Pancreas (tissue), 10 donors: ENCODE measurements at regions not wholly inside any gene's neighbourhood (a gene's known extent, or its start where the extent isn't known, plus 50 kb on each side); places are given as distances from the start of the nearest gene placed in this dataset.

Source experiments
- ATAC-seq, 4 donors: fragments of 200-7000 bp; cut with Tn5 transposase; one replicate each; pipeline versions ENCODE4 v1.8.0 to v1.9.1; 2020; ENCODE audit warnings: mild to moderate bottlenecking in 4 of 4, moderate library complexity in 4 of 4
- DNase-seq, 6 donors: peaks; one replicate each; pipeline ENCODE4 v3.0.0-alpha.2; 2020
- FAIRE-seq: peaks from 2 replicates; lab custom pipeline; 2012; peaks lifted over from hg19 to GRCh38; lab: Jason Lieb, UNC
- H3K27ac ChIP-seq, 4 donors: fragments of 200-600 bp; sonication (generic); 1 replicate in 3 of 4; 2 replicates in 1 of 4; pipeline versions ENCODE4 v1.5.0 to v1.8.0; 2020
- H3K27me3 ChIP-seq, 4 donors: fragments of 200-600 bp; one replicate each; pipeline ENCODE4 v1.8.0; 2021
- H3K36me3 ChIP-seq, 3 donors: fragments of 200-600 bp; sonication (generic) in 1 of 3; one replicate each; pipeline versions ENCODE4 v1.5.0 to v1.8.0; 2020 to 2021
- H3K4me1 ChIP-seq, 3 donors: fragments of 200-600 bp; one replicate each; pipeline ENCODE4 v1.8.0; 2021
- H3K4me3 ChIP-seq, 4 donors: fragments of 200-600 bp; sonication (generic) in 2 of 4; one replicate each; pipeline versions ENCODE4 v1.5.0 to v1.8.0; 2020 to 2021
- H3K9me3 ChIP-seq, 4 donors: fragments of 200-600 bp; one replicate each; pipeline ENCODE4 v1.8.0; 2021
- CTCF ChIP-seq, 4 donors: fragments of 200-600 bp; sonication (generic) in 3 of 4; IDR thresholded peaks; one replicate each; pipeline versions ENCODE4 v1.5.0 to v1.8.0; 2021; ENCODE audit warnings: antibody characterized with exemption in 4 of 4
- WGBS, 2 donors: extraction: QIAGEN DNeasy Blood & Tissue Kit; methylation state at CpG; one replicate each; pipeline ENCODE4 v1.1.7; 2013; 5-methylcytosine and 5-hydroxymethylcytosine counted together
- intact Hi-C, 3 donors: fragments of 100-400 bp; cut with DNase I; formaldehyde crosslinking; loops; one replicate each; pipeline versions ENCODE4 v1.11.1 to v1.14.2; 2022
- donor health status: healthy with polysubstance abuse.
- donor health status: DM: no; HTN: no; CAD: no; lungs with moderate emphysema.
- donor health status: DM: no; HTN: no; CAD: no.
- donor health status: control.
- donor health status: control.
- donor health status: Bipolar disorder and iron deficiency.
- donor health status: DM: yes; HTN: yes; CAD: no.
- donor health status: DM: no; HTN: no; CAD: no.
- donor health status: DM: no; HTN: no; CAD: no.
- donor health status: DM: yes; HTN: yes; CAD: no.

DNA sequence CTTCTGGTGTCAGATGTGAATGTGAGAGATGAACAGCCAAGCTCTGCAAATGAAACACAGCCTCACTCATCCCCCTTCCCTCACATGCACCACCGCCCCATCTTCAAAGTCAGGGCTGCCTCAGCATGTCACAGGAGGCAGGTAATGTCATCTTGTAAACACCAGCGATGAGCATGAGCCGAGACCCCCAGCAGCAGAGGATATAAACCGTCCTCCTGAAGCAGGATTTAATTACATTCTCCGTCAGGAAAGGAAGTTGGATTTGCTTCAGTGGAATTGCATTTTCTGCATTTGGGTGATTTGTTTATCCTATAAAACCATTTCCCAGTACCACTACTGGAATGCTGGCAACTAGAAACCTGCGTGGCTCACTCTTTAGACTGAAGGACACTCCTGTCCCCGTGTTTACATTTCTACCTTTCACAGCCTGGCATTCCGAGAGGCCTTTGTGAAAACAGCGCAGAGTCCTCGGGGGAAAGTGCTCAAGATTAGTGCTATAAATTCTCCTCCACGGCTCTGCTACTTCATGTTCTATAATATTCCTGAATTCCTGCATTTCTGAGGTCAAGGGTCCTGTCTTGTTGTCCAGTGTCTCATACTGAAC is 619.2 kb downstream of the IRS1 start:
- Histone ChIP-seq H3K27me3 (no peaks in the 10 kb centered on the region), H3K4me3 (no peak overlapping the region), H3K9me3 (no peaks in the 10 kb centered on the region), H3K27ac (no peak overlapping the region), H3K36me3 (no peaks in the 10 kb centered on the region), H3K4me1 (no peaks in the 10 kb centered on the region)
- DNase-seq (no peak), ATAC-seq (no peak), FAIRE-seq (no peak)
- TF ChIP-seq CTCF (IDR thresholded peaks at IDR 0.05), result no peak
- 47 to 48% methylated on average over 11 of the region's 11 CpGs for WGBS, 2 donors
- intact Hi-C loops, result no loop called here

DNA sequence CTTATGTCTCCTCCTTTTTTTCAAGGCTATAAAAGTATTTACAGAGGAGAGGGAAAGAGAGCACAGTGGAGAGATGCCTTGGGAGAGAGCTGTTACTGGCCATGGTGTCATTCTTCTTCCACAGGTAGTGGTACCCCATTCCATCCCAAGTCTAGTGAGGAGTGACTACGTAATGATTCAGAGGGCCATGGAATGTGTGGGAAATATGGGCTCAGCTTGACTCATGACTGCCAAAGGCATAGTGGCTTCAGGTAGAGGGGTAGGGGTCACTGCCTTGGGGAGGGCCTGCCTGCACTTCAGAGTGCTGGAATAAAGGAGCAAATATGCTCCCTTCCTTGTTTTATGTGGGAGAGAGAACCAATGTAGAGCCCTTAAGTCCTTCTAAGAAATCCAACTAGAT is 620.6 kb downstream of the IRS1 start:
- 93 to 96% methylated on average over 1 of the region's 1 CpG for WGBS, 2 donors
- no peaks in the 10 kb centered on the region for H3K9me3 ChIP-seq
- no peak overlapping the region for H3K4me3 ChIP-seq
- no peaks in the 10 kb centered on the region for H3K27me3 ChIP-seq
- H3K27ac ChIP-seq, result no peak overlapping the region
- FAIRE-seq (no peak), ATAC-seq (no peak), DNase-seq (no peak)
- no peaks in the 10 kb centered on the region for H3K36me3 ChIP-seq
- TF ChIP-seq CTCF (IDR thresholded peaks at IDR 0.05), result no peak
- intact Hi-C loops, result no loop called here
- H3K4me1 ChIP-seq, result no peaks in the 10 kb centered on the region

DNA sequence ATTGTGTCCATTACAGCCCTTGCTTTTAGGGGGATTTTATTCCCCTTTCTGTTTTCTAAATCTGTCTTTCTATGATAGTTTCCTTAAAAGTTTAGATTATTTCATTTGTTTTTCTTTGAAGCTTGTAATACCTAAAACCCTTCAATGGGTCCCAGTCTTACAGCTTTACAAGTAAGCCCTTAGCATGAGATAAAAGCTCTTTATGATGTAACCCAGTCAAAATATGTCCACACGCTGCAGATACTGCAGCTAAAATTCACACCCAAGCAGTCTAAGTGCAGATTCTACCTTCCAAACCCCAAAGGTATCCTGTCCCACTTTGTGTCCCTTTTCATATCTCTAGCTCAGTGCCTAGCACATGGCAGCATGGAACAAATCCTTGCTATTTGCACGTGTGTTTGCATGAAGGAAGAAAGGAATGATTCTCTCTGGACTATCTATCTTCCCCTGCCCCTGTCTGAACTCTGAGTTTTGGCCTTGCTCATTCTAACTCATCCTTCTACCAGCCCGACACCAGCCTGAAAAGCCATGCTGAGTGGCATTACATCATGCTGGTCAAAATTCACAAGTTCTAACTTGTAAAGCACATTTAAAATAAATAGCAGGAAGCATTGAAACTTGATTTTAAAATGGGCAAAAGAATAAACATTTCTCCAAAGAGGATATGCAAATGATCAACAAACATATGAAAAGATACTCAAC is 623.2 kb downstream of the IRS1 start:
- no peaks in the 10 kb centered on the region for H3K27me3 ChIP-seq
- DNase-seq (no peak), ATAC-seq (no peak), FAIRE-seq (no peak)
- no peak overlapping the region for H3K27ac ChIP-seq
- no peaks in the 10 kb centered on the region for H3K36me3 ChIP-seq
- no peaks in the 10 kb centered on the region for H3K4me1 ChIP-seq
- no peak for TF ChIP-seq CTCF (IDR thresholded peaks at IDR 0.05)
- no peak overlapping the region for H3K4me3 ChIP-seq
- intact Hi-C loops, result no loop called here
- H3K9me3 ChIP-seq, result no peaks in the 10 kb centered on the region
- WGBS, 2 donors, result 52 to 66% methylated on average over 3 of the region's 3 CpGs

DNA sequence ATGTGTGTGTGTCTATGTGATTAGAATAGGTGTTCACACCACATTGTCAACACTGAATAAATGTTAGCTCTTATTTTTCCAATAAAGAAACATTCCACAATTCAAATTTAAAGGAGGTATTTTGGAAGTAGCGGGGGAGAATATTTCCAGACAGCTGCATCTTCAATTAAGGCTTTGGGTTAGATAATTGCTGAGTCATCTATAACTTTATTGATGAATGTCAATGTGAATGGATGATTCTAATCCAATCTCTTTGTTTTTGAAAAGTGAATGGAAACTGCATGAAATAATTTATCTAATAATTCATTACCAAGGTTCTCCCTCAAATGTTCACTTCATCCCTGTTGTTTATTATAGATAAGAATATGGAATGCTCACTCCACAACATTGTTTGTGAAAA is 625.2 kb downstream of the IRS1 start:
- Histone ChIP-seq H3K27me3 (no peaks in the 10 kb centered on the region), H3K9me3 (no peaks in the 10 kb centered on the region), H3K4me3 (no peak overlapping the region), H3K36me3 (no peaks in the 10 kb centered on the region), H3K27ac (no peak overlapping the region), H3K4me1 (no peaks in the 10 kb centered on the region)
- intact Hi-C loops, result no loop called here
- WGBS, 2 donors, result 83 to 86% methylated on average over 1 of the region's 1 CpG
- no peak for TF ChIP-seq CTCF (IDR thresholded peaks at IDR 0.05)
- ATAC-seq (no peak), FAIRE-seq (no peak), DNase-seq (no peak)

DNA sequence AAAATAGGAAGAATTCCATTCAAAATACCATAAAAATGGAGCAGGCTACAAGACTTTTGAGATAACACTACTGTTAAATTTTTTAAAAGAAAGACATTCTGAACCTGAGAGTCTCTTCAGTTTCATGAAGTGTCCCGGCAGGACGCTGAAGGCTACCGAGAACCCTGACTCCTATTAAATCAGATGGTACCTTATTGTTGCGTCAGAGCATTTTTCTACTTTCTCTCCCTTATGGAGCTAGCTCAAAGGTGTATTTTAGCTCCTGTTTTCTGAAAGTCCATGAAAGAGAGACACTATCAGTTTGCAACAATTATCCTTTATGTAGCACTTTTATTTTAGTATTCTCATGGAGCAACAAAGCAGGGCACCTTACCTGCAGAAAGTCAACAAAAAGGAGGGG is 626.7 kb downstream of the IRS1 start:
- Histone ChIP-seq H3K36me3 (no peaks in the 10 kb centered on the region), H3K9me3 (no peaks in the 10 kb centered on the region), H3K4me3 (no peak overlapping the region), H3K4me1 (no peaks in the 10 kb centered on the region), H3K27me3 (no peaks in the 10 kb centered on the region), H3K27ac (no peak overlapping the region)
- intact Hi-C loops, result no loop called here
- 83 to 88% methylated on average over 4 of the region's 4 CpGs for WGBS, 2 donors
- ATAC-seq (no peak), FAIRE-seq (no peak), DNase-seq (no peak)
- TF ChIP-seq CTCF (IDR thresholded peaks at IDR 0.05), result no peak
